MM.1S (cell line): ENCODE measurements at regions not wholly inside any gene's neighbourhood (a gene's known extent, or its start where the extent isn't known, plus 50 kb on each side); places are given as distances from the start of the nearest gene placed in this dataset.

ENCODE experiments used
- EZH2phosphoT487 ChIP-seq: fragments of 300-600 bp; sonication (generic); IDR thresholded peaks from 2 replicates; pipeline ENCODE4 v1.6.1; 2018; ENCODE audit warnings: antibody characterized with exemption, low read length
- TF ChIP-seq, protein P1 (sequence below): fragments of 300-600 bp; sonication (generic); IDR thresholded peaks from 2 replicates; pipeline ENCODE4 v1.5.1; 2016; ENCODE audit warnings: antibody characterized with exemption, low read length, mixed read lengths

GRCh38 chr11:114972105-114972504 lies 293.8 kb downstream of the NXPE2 start:
- TF ChIP-seq, protein P1, sequence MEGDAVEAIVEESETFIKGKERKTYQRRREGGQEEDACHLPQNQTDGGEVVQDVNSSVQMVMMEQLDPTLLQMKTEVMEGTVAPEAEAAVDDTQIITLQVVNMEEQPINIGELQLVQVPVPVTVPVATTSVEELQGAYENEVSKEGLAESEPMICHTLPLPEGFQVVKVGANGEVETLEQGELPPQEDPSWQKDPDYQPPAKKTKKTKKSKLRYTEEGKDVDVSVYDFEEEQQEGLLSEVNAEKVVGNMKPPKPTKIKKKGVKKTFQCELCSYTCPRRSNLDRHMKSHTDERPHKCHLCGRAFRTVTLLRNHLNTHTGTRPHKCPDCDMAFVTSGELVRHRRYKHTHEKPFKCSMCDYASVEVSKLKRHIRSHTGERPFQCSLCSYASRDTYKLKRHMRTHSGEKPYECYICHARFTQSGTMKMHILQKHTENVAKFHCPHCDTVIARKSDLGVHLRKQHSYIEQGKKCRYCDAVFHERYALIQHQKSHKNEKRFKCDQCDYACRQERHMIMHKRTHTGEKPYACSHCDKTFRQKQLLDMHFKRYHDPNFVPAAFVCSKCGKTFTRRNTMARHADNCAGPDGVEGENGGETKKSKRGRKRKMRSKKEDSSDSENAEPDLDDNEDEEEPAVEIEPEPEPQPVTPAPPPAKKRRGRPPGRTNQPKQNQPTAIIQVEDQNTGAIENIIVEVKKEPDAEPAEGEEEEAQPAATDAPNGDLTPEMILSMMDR: no peak
- TF ChIP-seq EZH2phosphoT487: no peak
